CD14-positive monocyte (primary cell): ENCODE measurements at regions not wholly inside any gene's neighbourhood (a gene's known extent, or its start where the extent isn't known, plus 50 kb on each side); places are given as distances from the start of the nearest gene placed in this dataset.

ENCODE experiments used
- DNase-seq, 3 donors: peaks; one replicate each; pipeline ENCODE4 v3.0.0-alpha.2; 2011 to 2022
- H2AFZ ChIP-seq: 2 replicates; pipeline ENCODE4 v1.6.0; 2012; ENCODE audit warnings: mild to moderate bottlenecking, low read depth, low read length, inconsistent platforms; ENCODE audit not compliant: insufficient read depth, poor library complexity, severe bottlenecking
- H3K27ac ChIP-seq, 2 donors: 1 replicate in 1 of 2; 2 replicates in 1 of 2; pipeline ENCODE4 v1.5.1; 2012 to 2013; ENCODE audit warnings: low read length in 2 of 2, control low read depth in 1 of 2, inconsistent platforms in 1 of 2, low read depth in 1 of 2, mild to moderate bottlenecking in 1 of 2
- H3K27me3 ChIP-seq, 2 donors: one replicate each; pipeline versions ENCODE4 v1.6.0 to v1.6.1; 2011 to 2013; ENCODE audit warnings: low read length in 2 of 2; ENCODE audit not compliant: control insufficient read depth in 2 of 2, insufficient read depth in 2 of 2
- H3K36me3 ChIP-seq, 2 donors: replicated peaks in 1 of 2; 1 replicate in 1 of 2; 2 replicates in 1 of 2; pipeline versions ENCODE4 v1.5.1 to v1.6.1; 2012 to 2013; ENCODE audit warnings: low read length in 2 of 2, control low read depth in 1 of 2, inconsistent platforms in 1 of 2, mild to moderate bottlenecking in 1 of 2; ENCODE audit not compliant: insufficient read depth in 2 of 2, control insufficient read depth in 1 of 2
- H3K4me1 ChIP-seq, 2 donors: 1 replicate in 1 of 2; 2 replicates in 1 of 2; pipeline versions ENCODE4 v1.5.1 to v1.6.1; 2012 to 2013; ENCODE audit warnings: low read length in 2 of 2, control low read depth in 1 of 2, inconsistent platforms in 1 of 2, mild to moderate bottlenecking in 1 of 2, moderate library complexity in 1 of 2; ENCODE audit not compliant: insufficient read depth in 2 of 2, control insufficient read depth in 1 of 2
- H3K4me2 ChIP-seq: replicated peaks from 2 replicates; pipeline ENCODE3; 2012; ENCODE audit warnings: low read length, moderate library complexity, mild to moderate bottlenecking; ENCODE audit not compliant: poor library complexity, severe bottlenecking; ENCODE audit errors: extremely low read depth
- H3K4me3 ChIP-seq, 3 experiments: fragments of 200-600 bp in 1 of 3; sonication (generic) in 1 of 3; replicated peaks in 1 of 3; 1 replicate in 2 of 3; 2 replicates in 1 of 3; pipeline ENCODE4 v1.5.1; 2011 to 2013; ENCODE audit warnings: low read length in 3 of 3, mild to moderate bottlenecking in 3 of 3, control low read depth in 2 of 3, low read depth in 2 of 3, inconsistent platforms in 1 of 3, moderate library complexity in 1 of 3
- H3K79me2 ChIP-seq: 2 replicates; pipeline ENCODE4 v1.6.0; 2012; ENCODE audit warnings: mild to moderate bottlenecking, control low read depth, inconsistent platforms, low read length, moderate library complexity; ENCODE audit not compliant: insufficient read depth
- H3K9ac ChIP-seq: 2 replicates; pipeline ENCODE4 v1.6.0; 2017; ENCODE audit warnings: low read length, mild to moderate bottlenecking; ENCODE audit not compliant: insufficient read depth, poor library complexity, severe bottlenecking
- H3K9me3 ChIP-seq, 2 donors: replicated peaks in 1 of 2; 1 replicate in 1 of 2; 2 replicates in 1 of 2; pipeline versions ENCODE4 v1.5.1 to v1.6.1; 2012 to 2013; ENCODE audit warnings: low read length in 2 of 2, control low read depth in 1 of 2; ENCODE audit not compliant: control insufficient read depth in 1 of 2, insufficient read depth in 1 of 2
- H4K20me1 ChIP-seq: 2 replicates; pipeline ENCODE4 v1.6.0; 2012; ENCODE audit warnings: mild to moderate bottlenecking, low read length, control low read depth, moderate library complexity; ENCODE audit not compliant: insufficient read depth
- H3K27ac Mint-ChIP-seq, 7 donors: one replicate each; pipeline ENCODE4 v1.8.0; 2020; ENCODE audit warnings: mild to moderate bottlenecking in 7 of 7, mixed read lengths in 7 of 7, moderate library complexity in 6 of 7, inconsistent platforms in 2 of 7
- H3K27me3 Mint-ChIP-seq, 3 donors: one replicate each; pipeline ENCODE4 v1.8.0; 2021 to 2022; ENCODE audit warnings: low read depth in 3 of 3, mild to moderate bottlenecking in 3 of 3, mixed read lengths in 3 of 3, moderate library complexity in 3 of 3, inconsistent platforms in 1 of 3
- H3K36me3 Mint-ChIP-seq, 2 donors: one replicate each; pipeline ENCODE4 v1.8.0; 2020; ENCODE audit warnings: mixed read lengths in 2 of 2, inconsistent platforms in 1 of 2, mild to moderate bottlenecking in 1 of 2
- H3K4me1 Mint-ChIP-seq: one replicate; pipeline ENCODE4 v1.8.0; 2020; ENCODE audit warnings: mild to moderate bottlenecking, mixed read lengths
- H3K4me3 Mint-ChIP-seq, 2 donors: one replicate each; pipeline ENCODE4 v1.8.0; 2020; ENCODE audit warnings: mild to moderate bottlenecking in 2 of 2, mixed read lengths in 2 of 2, moderate library complexity in 1 of 2
- H3K9me3 Mint-ChIP-seq, 7 donors: one replicate each; pipeline ENCODE4 v1.8.0; 2020 to 2022; ENCODE audit warnings: mixed read lengths in 7 of 7, mild to moderate bottlenecking in 6 of 7, moderate library complexity in 6 of 7, inconsistent platforms in 2 of 7
- CTCF ChIP-seq: fragments of 200-600 bp; IDR thresholded peaks from one replicate; pipeline ENCODE4 v1.8.0; 2022; ENCODE audit warnings: antibody characterized with exemption, mild to moderate bottlenecking
- WGBS: methylation state at CpG from one replicate; pipeline ENCODE4 v1.1.5; 2013; ENCODE audit warnings: missing lambda C conversion rate; ENCODE audit not compliant: insufficient coverage; 5-methylcytosine and 5-hydroxymethylcytosine counted together
- intact Hi-C, 2 donors: fragments of 100-400 bp; cut with micrococcal nuclease; formaldehyde crosslinking; loops; one replicate each; pipeline versions ENCODE4 v1.15.0 to v1.15.1; 2023

DNA sequence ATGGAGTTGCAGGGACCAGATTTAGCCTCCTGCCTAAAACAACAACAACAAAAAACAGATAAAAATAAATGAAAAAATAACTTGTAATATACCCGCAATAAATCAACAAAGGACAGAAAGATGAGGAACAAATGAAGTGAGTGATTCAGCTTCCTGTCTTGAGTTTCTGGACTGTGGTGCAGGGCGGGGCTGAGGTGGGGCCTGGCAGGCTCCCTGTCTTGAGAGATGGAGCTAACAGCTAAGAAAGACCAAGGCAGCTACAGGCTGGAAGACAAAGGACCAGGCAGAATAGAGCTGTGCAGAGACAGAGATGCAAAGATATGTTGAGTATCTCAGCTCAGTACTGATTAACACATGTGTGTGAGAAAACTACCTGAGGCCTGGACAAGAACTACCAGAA is 879.2 kb downstream of the AACS start:
- no peak overlapping the region for H3K4me3 Mint-ChIP-seq

DNA sequence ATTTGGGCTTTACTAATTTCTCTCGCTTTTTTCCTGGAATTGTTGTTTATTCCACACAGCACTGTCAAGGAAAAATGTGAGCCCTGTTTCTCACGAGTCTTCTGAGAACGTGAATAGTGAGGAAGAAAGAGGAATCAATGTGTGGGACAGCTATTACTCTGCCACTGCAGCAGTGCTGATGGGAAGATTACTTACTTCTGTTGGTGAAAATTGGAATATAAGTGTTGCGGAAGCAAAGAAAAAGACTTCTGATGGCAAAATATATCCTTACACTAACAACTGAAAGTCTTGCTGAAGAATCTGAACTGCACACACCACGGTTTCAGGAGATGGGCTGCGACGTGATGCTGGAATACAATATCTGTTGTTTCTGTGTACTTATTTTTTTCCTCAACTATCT is 884.2 kb downstream of the AACS start:
- no peaks in the 10 kb centered on the region for H3K79me2 ChIP-seq
- no peaks in the 10 kb centered on the region for H3K36me3 ChIP-seq
- no peak overlapping the region for H2AFZ ChIP-seq
- H3K27me3 ChIP-seq = no peaks in the 10 kb centered on the region
- H3K27ac Mint-ChIP-seq = no peak overlapping the region
- no peak overlapping the region for H3K4me3 Mint-ChIP-seq
- H3K27ac ChIP-seq = no peak overlapping the region
- no peaks in the 10 kb centered on the region for H3K4me1 ChIP-seq
- no peaks in the 10 kb centered on the region for H3K9me3 ChIP-seq
- no peak overlapping the region for H3K4me3 ChIP-seq
- no peak for DNase-seq
- H3K9me3 Mint-ChIP-seq = peaks cover 0 to 6% (median 2%) of the 10 kb centered on the region in 7 donors
- H3K4me2 ChIP-seq = no peak overlapping the region
- H3K9ac ChIP-seq = no peak overlapping the region
- H3K27me3 Mint-ChIP-seq = peaks cover 0 to 1% (median 0%) of the 10 kb centered on the region in 3 donors
- no peaks in the 10 kb centered on the region for H4K20me1 ChIP-seq
- H3K4me1 Mint-ChIP-seq = no peaks in the 10 kb centered on the region
- WGBS = 54% methylated on average over 2 of the region's 7 CpGs
- intact Hi-C loops = no loop called here
- no peaks in the 10 kb centered on the region for H3K36me3 Mint-ChIP-seq
- no peak for TF ChIP-seq CTCF

More for the DNA sequence above, 879.2 kb downstream of the AACS start:
- no peak overlapping the region for H2AFZ ChIP-seq
- peaks cover 0 to 2% (median 0%) of the 10 kb centered on the region in 7 donors for H3K9me3 Mint-ChIP-seq
- no peaks in the 10 kb centered on the region for H4K20me1 ChIP-seq
- no peak for TF ChIP-seq CTCF
- H3K4me2 ChIP-seq = no peak overlapping the region
- H3K27ac ChIP-seq = no peak overlapping the region
- no peak for DNase-seq
- peaks cover 0 to 6% (median 0%) of the 10 kb centered on the region in 3 donors for H3K27me3 Mint-ChIP-seq
- H3K36me3 Mint-ChIP-seq = no peaks in the 10 kb centered on the region
- 86% methylated on average over 1 of the region's 2 CpGs for WGBS
- H3K4me1 Mint-ChIP-seq = no peaks in the 10 kb centered on the region
- intact Hi-C loops = no loop called here
- H3K4me1 ChIP-seq = no peaks in the 10 kb centered on the region
- no peaks in the 10 kb centered on the region for H3K36me3 ChIP-seq
- no peak overlapping the region for H3K9ac ChIP-seq
- H3K79me2 ChIP-seq = no peaks in the 10 kb centered on the region
- no peaks in the 10 kb centered on the region for H3K27me3 ChIP-seq
- no peak overlapping the region for H3K4me3 ChIP-seq
- H3K27ac Mint-ChIP-seq = no peak overlapping the region
- no peaks in the 10 kb centered on the region for H3K9me3 ChIP-seq
